GM23338 (cell line): ENCODE measurements at regions not wholly inside any gene's neighbourhood (a gene's known extent, or its start where the extent isn't known, plus 50 kb on each side); places are given as distances from the start of the nearest gene placed in this dataset.

ENCODE experiments used
- CREB1 ChIP-seq: fragments of 250-450 bp; sonication (Bioruptor Pico); IDR thresholded peaks from 2 replicates; pipeline ENCODE4 v1.5.0; 2020; ENCODE audit warnings: low read depth, mild to moderate bottlenecking, moderate library complexity
- CTCF ChIP-seq, 2 experiments: fragments of 200-600 bp in 1 of 2; sonication (generic) in 1 of 2; conservative IDR thresholded peaks; 2 replicates each; pipeline versions ENCODE4 v1.5.1 to v1.6.1; 2016 to 2017; ENCODE audit warnings: antibody characterized with exemption in 2 of 2, low read depth in 2 of 2, mild to moderate bottlenecking in 2 of 2, moderate library complexity in 1 of 2
- EZH2 ChIP-seq: fragments of 200-600 bp; sonication (generic); IDR thresholded peaks from one replicate; pipeline ENCODE4 v1.8.0; 2017; ENCODE audit warnings: antibody characterized with exemption, mild to moderate bottlenecking, low read depth; ENCODE audit not compliant: unreplicated experiment
- EZH2phosphoT487 ChIP-seq: fragments of 200-600 bp; sonication (generic); IDR thresholded peaks from one replicate; pipeline ENCODE4 v1.8.1; 2018; ENCODE audit warnings: antibody characterized with exemption; ENCODE audit not compliant: unreplicated experiment
- JUNB ChIP-seq: IDR thresholded peaks from one replicate; pipeline ENCODE4 v1.6.1; 2016; ENCODE audit warnings: antibody characterized with exemption; ENCODE audit not compliant: unreplicated experiment
- TF ChIP-seq, protein P1 (sequence below): IDR thresholded peaks from one replicate; pipeline ENCODE4 v1.6.1; 2018; ENCODE audit warnings: antibody characterized with exemption; ENCODE audit not compliant: unreplicated experiment

GRCh38 chr20:6348908-6349307, 226.1 kb upstream of the FERMT1 start:
- TF ChIP-seq CTCF (conservative IDR thresholded peaks at IDR 0.05; ENCODE audit: low read depth in 2 of 2) = no peak
- TF ChIP-seq EZH2 = no peak
- TF ChIP-seq, protein P1, sequence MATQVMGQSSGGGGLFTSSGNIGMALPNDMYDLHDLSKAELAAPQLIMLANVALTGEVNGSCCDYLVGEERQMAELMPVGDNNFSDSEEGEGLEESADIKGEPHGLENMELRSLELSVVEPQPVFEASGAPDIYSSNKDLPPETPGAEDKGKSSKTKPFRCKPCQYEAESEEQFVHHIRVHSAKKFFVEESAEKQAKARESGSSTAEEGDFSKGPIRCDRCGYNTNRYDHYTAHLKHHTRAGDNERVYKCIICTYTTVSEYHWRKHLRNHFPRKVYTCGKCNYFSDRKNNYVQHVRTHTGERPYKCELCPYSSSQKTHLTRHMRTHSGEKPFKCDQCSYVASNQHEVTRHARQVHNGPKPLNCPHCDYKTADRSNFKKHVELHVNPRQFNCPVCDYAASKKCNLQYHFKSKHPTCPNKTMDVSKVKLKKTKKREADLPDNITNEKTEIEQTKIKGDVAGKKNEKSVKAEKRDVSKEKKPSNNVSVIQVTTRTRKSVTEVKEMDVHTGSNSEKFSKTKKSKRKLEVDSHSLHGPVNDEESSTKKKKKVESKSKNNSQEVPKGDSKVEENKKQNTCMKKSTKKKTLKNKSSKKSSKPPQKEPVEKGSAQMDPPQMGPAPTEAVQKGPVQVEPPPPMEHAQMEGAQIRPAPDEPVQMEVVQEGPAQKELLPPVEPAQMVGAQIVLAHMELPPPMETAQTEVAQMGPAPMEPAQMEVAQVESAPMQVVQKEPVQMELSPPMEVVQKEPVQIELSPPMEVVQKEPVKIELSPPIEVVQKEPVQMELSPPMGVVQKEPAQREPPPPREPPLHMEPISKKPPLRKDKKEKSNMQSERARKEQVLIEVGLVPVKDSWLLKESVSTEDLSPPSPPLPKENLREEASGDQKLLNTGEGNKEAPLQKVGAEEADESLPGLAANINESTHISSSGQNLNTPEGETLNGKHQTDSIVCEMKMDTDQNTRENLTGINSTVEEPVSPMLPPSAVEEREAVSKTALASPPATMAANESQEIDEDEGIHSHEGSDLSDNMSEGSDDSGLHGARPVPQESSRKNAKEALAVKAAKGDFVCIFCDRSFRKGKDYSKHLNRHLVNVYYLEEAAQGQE = no peak
- no peak for TF ChIP-seq EZH2phosphoT487
- TF ChIP-seq CREB1 = no peak
- no peak for TF ChIP-seq JUNB
